Endothelial cell of umbilical vein (primary cell): ENCODE measurements at regions not wholly inside any gene's neighbourhood (a gene's known extent, or its start where the extent isn't known, plus 50 kb on each side); places are given as distances from the start of the nearest gene placed in this dataset.

Source experiments
- BruUV-seq: library from RNA; stranded (reverse); fragments of 400-500 nt; replicated peaks from 2 replicates; lab custom pipeline; 2021; lab: Mats Ljungman, UMichigan
- CTCF ChIA-PET: fragments of 300-600, 350-600 bp; sonication (Branson Sonifier 250); formaldehyde crosslinking; loops from one replicate; lab custom pipeline; 2021; ENCODE audit warnings: antibody characterized with exemption, inconsistent platforms; lab: Charles Lee
- POLR2A ChIA-PET: fragments of 300-600, 350-600 bp; sonication (Branson Sonifier 250); formaldehyde crosslinking; loops from one replicate; lab custom pipeline; 2021; ENCODE audit warnings: antibody characterized with exemption, inconsistent platforms; lab: Charles Lee
- DNase-seq: peaks from one replicate; pipeline ENCODE4 v3.0.0-alpha.2; 2011; ENCODE audit warnings: low read depth, low spot score
- FAIRE-seq: peaks from 2 replicates; lab custom pipeline; 2011; peaks lifted over from hg19 to GRCh38; lab: Jason Lieb, UNC
- H2AFZ ChIP-seq: 2 replicates; pipeline ENCODE4 v1.6.0; 2012; ENCODE audit warnings: low read depth, low read length, control low read depth, inconsistent platforms
- H3K27ac ChIP-seq: 2 replicates; pipeline ENCODE4 v1.5.1; 2011; ENCODE audit warnings: low read depth, mild to moderate bottlenecking, control low read depth, low read length, moderate library complexity; ENCODE audit not compliant: insufficient read depth
- H3K27me3 ChIP-seq, 2 experiments: 2 replicates each; pipeline versions ENCODE4 v1.6.0 to v1.6.1; 2011; ENCODE audit warnings: low read length in 2 of 2, mixed read lengths in 1 of 2; ENCODE audit not compliant: control insufficient read depth in 2 of 2, insufficient read depth in 2 of 2
- H3K36me3 ChIP-seq, 2 experiments: 2 replicates in 1 of 2; 3 replicates in 1 of 2; pipeline ENCODE4 v1.5.1; 2011; ENCODE audit warnings: low read length in 2 of 2, mild to moderate bottlenecking in 1 of 2, moderate library complexity in 1 of 2; ENCODE audit not compliant: control insufficient read depth in 2 of 2, insufficient read depth in 2 of 2; ENCODE audit errors: extremely low read depth in 1 of 2
- H3K4me1 ChIP-seq: 3 replicates; pipeline ENCODE4 v1.5.1; 2011; ENCODE audit warnings: mild to moderate bottlenecking, low read length; ENCODE audit not compliant: control insufficient read depth, insufficient read depth; ENCODE audit errors: extremely low read depth
- H3K4me2 ChIP-seq: 2 replicates; pipeline ENCODE4 v1.6.1; 2011; ENCODE audit warnings: low read length, control low read depth, mixed read lengths; ENCODE audit not compliant: insufficient read depth
- H3K4me3 ChIP-seq, 3 experiments: fragments of 200-600 bp in 1 of 3; sonication (generic), shearing (Covaris generic) in 1 of 3; replicated peaks in 1 of 3; 2 replicates each; pipeline ENCODE4 v1.5.1; 2011 to 2016; ENCODE audit warnings: control low read depth in 3 of 3, low read length in 3 of 3, mild to moderate bottlenecking in 2 of 3, inconsistent platforms in 1 of 3, low read depth in 1 of 3, moderate library complexity in 1 of 3; ENCODE audit not compliant: insufficient read depth in 1 of 3
- H3K79me2 ChIP-seq: 2 replicates; pipeline ENCODE4 v1.6.0; 2012; ENCODE audit warnings: low read length, inconsistent platforms; ENCODE audit not compliant: control insufficient read depth, insufficient read depth
- H3K9ac ChIP-seq: replicated peaks from 2 replicates; pipeline ENCODE3; 2011; ENCODE audit warnings: low read length, control low read depth; ENCODE audit not compliant: insufficient read depth; ENCODE audit errors: extremely low read depth
- H3K9me1 ChIP-seq: replicated peaks from 3 replicates; pipeline ENCODE4 v1.6.0; 2011; ENCODE audit warnings: mild to moderate bottlenecking, low read length; ENCODE audit not compliant: control insufficient read depth, insufficient read depth; ENCODE audit errors: extremely low read depth
- H3K9me3 ChIP-seq: replicated peaks from 2 replicates; pipeline ENCODE4 v1.5.1; 2012; ENCODE audit warnings: low read length, inconsistent platforms; ENCODE audit not compliant: control insufficient read depth, insufficient read depth
- H4K20me1 ChIP-seq: replicated peaks from 2 replicates; pipeline ENCODE3; 2011; ENCODE audit warnings: mild to moderate bottlenecking, low read length; ENCODE audit not compliant: control insufficient read depth, insufficient read depth; ENCODE audit errors: extremely low read depth
- EZH2 ChIP-seq: IDR thresholded peaks from 2 replicates; pipeline ENCODE4 v1.6.1; 2012; ENCODE audit warnings: borderline replicate concordance, low read depth, mild to moderate bottlenecking, moderate library complexity, low read length, inconsistent platforms; ENCODE audit not compliant: severe bottlenecking
- FOS ChIP-seq: IDR thresholded peaks from 2 replicates; pipeline ENCODE4 v1.6.1; 2011; ENCODE audit warnings: mild to moderate bottlenecking, low read length, moderate library complexity, borderline replicate concordance; ENCODE audit not compliant: insufficient read depth
- GATA2 ChIP-seq: IDR thresholded peaks from 2 replicates; pipeline ENCODE4 v1.7.0; 2011; ENCODE audit warnings: low read depth, mild to moderate bottlenecking, moderate library complexity, mixed read lengths, low read length; ENCODE audit not compliant: insufficient read length, insufficient read depth
- JUN ChIP-seq: IDR thresholded peaks from 2 replicates; pipeline ENCODE4 v1.6.1; 2011; ENCODE audit warnings: borderline replicate concordance, low read depth; ENCODE audit not compliant: insufficient read length, insufficient read depth
- MYC ChIP-seq: IDR thresholded peaks from one replicate; pipeline ENCODE4 v1.6.1; 2011; ENCODE audit warnings: mild to moderate bottlenecking, low read depth, low read length
- POLR2A ChIP-seq: IDR thresholded peaks from 2 replicates; pipeline ENCODE4 v1.6.1; 2012; ENCODE audit warnings: low read depth, mild to moderate bottlenecking, control low read depth, low read length
- POLR2AphosphoS5 ChIP-seq: IDR thresholded peaks from 2 replicates; pipeline ENCODE4 v1.6.1; 2012; ENCODE audit warnings: low read depth, mild to moderate bottlenecking, control low read depth, low read length, moderate library complexity; ENCODE audit not compliant: insufficient read depth
- dilution Hi-C: fragments of 300-500 bp; cut with MboI; formaldehyde crosslinking; loops from one replicate; pipeline ENCODE4 v1.15.0; 2019; ENCODE audit warnings: low sequenced_read_pairs; ENCODE audit not compliant: extremely low pct_ligation_motif_present
- intact Hi-C: fragments of 100-400 bp; cut with micrococcal nuclease; formaldehyde crosslinking; loops from one replicate; pipeline ENCODE4 v1.10.0; 2022
- TF ChIP-seq, protein P1 (sequence below): IDR thresholded peaks from 2 replicates; pipeline ENCODE4 v1.6.1; 2011; ENCODE audit not compliant: insufficient read depth, insufficient read length
- TF ChIP-seq, protein P2 (sequence below), 2 donors: IDR thresholded peaks; 1 replicate in 1 of 2; 2 replicates in 1 of 2; pipeline ENCODE4 v1.5.1; 2011; ENCODE audit warnings: low read length in 2 of 2, mild to moderate bottlenecking in 2 of 2, moderate library complexity in 2 of 2, control low read depth in 1 of 2, inconsistent platforms in 1 of 2, low read depth in 1 of 2; ENCODE audit not compliant: insufficient read depth in 1 of 2; ENCODE audit errors: extremely low read depth in 1 of 2

DNA sequence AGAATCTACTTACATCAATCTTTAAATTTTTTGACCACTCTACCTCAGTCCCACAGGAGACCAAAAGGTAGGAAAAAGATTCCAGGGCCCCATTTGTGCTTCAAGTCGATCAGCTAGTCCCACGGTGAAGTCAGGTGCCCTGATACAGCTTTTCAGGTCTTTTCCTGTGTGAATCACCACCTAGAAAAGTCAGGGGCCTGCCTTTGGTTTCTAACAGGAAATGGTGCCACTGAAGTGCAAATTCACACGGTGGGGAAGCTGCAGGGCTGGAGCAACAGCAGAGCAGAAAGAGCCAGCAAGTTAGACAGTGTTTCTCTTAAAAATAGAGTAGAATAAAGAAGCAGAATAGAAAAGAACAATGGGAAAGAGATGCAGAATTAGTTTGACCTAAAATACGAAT, 107.5 kb downstream of the KLF12 start:
- Histone ChIP-seq H3K4me1 (peaks cover 11% of the 10 kb centered on the region), H3K9me3 (no peaks in the 10 kb centered on the region), H3K4me3 (no peak overlapping the region), H3K79me2 (peaks cover 6% of the 10 kb centered on the region), H3K36me3 (no peaks in the 10 kb centered on the region), H3K27me3 (no peaks in the 10 kb centered on the region), H4K20me1 (no peaks in the 10 kb centered on the region), H3K4me2 (no peak overlapping the region), H3K9me1 (no peaks in the 10 kb centered on the region), H2AFZ (no peak overlapping the region), H3K27ac (no peak overlapping the region), H3K9ac (no peak overlapping the region)
- POLR2A ChIA-PET, result no interaction called here
- DNase-seq, result peak; percentile 61
- dilution Hi-C loops (no loop called here), intact Hi-C loops (no loop called here)
- CTCF ChIA-PET, result interaction anchor here (1.0 kb wide), 1 partner anchor 260 kb away, joined by 3 read pairs; no protein-coding TSS in a partner anchor
- TF ChIP-seq, protein P1, sequence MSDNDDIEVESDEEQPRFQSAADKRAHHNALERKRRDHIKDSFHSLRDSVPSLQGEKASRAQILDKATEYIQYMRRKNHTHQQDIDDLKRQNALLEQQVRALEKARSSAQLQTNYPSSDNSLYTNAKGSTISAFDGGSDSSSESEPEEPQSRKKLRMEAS, result no peak
- TF ChIP-seq POLR2A, result no peak
- no peak for TF ChIP-seq MYC
- TF ChIP-seq GATA2, result no peak
- no peak for TF ChIP-seq FOS
- TF ChIP-seq JUN, result no peak
- TF ChIP-seq EZH2, result no peak
- TF ChIP-seq POLR2AphosphoS5, result no peak
- TF ChIP-seq, protein P2, sequence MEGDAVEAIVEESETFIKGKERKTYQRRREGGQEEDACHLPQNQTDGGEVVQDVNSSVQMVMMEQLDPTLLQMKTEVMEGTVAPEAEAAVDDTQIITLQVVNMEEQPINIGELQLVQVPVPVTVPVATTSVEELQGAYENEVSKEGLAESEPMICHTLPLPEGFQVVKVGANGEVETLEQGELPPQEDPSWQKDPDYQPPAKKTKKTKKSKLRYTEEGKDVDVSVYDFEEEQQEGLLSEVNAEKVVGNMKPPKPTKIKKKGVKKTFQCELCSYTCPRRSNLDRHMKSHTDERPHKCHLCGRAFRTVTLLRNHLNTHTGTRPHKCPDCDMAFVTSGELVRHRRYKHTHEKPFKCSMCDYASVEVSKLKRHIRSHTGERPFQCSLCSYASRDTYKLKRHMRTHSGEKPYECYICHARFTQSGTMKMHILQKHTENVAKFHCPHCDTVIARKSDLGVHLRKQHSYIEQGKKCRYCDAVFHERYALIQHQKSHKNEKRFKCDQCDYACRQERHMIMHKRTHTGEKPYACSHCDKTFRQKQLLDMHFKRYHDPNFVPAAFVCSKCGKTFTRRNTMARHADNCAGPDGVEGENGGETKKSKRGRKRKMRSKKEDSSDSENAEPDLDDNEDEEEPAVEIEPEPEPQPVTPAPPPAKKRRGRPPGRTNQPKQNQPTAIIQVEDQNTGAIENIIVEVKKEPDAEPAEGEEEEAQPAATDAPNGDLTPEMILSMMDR (IDR thresholded peaks at IDR 0.05; ENCODE audit: extremely low read depth in 1 of 2, insufficient read depth in 1 of 2, low read depth in 1 of 2, low read length in 2 of 2), result no peak
- no peak for FAIRE-seq
- BruUV-seq, result no TSS peak
